Esophagus squamous epithelium (tissue), 5 donors: ENCODE measurements at regions not wholly inside any gene's neighbourhood (a gene's known extent, or its start where the extent isn't known, plus 50 kb on each side); places are given as distances from the start of the nearest gene placed in this dataset.

Source experiments
- DNase-seq: peaks from one replicate; lab custom pipeline; 2025; lab: John Stamatoyannopoulos, UW
- H3K27ac ChIP-seq, 4 donors: fragments of 200-600 bp; sonication (generic); one replicate each; pipeline ENCODE4 v1.5.1; 2016 to 2019; ENCODE audit warnings: mild to moderate bottlenecking in 1 of 4
- H3K27me3 ChIP-seq, 4 donors: fragments of 200-600 bp; sonication (generic); 1 replicate in 3 of 4; 2 replicates in 1 of 4; pipeline versions ENCODE4 v1.5.1 to v1.6.0; 2017 to 2021; ENCODE audit warnings: antibody characterized with exemption in 1 of 4
- H3K36me3 ChIP-seq, 3 donors: fragments of 200-600 bp; sonication (generic); one replicate each; pipeline ENCODE4 v1.5.1; 2016 to 2019
- H3K4me1 ChIP-seq, 3 donors: fragments of 200-600 bp; sonication (generic); one replicate each; pipeline ENCODE4 v1.5.1; 2017 to 2019
- H3K4me3 ChIP-seq, 4 donors: fragments of 200-600 bp; sonication (generic); 1 replicate in 3 of 4; 2 replicates in 1 of 4; pipeline ENCODE4 v1.5.1; 2016 to 2019; ENCODE audit warnings: mild to moderate bottlenecking in 2 of 4, moderate library complexity in 1 of 4
- H3K9me3 ChIP-seq, 3 donors: fragments of 200-600 bp; sonication (generic); one replicate each; pipeline ENCODE4 v1.5.1; 2016 to 2019
- POLR2A ChIP-seq, 4 donors: fragments of 450-650 bp; IDR thresholded peaks; one replicate each; pipeline ENCODE4 v1.6.1; 2017; ENCODE audit warnings: antibody characterized with exemption in 4 of 4, mild to moderate bottlenecking in 4 of 4, moderate library complexity in 3 of 4
- WGBS, 2 donors: methylation state at CpG; one replicate each; pipeline ENCODE4 v1.1.5; 2018; 5-methylcytosine and 5-hydroxymethylcytosine counted together
- intact Hi-C: fragments of 100-400 bp; cut with DNase I; formaldehyde crosslinking; loops from one replicate; pipeline ENCODE4 v1.15.0; 2022
- TF ChIP-seq, protein P1 (sequence below), 6 experiments: fragments of 450-650 bp in 4 of 6; fragments of 200-600 bp in 2 of 6; sonication (generic) in 2 of 6; IDR thresholded peaks; one replicate each; pipeline ENCODE4 v1.5.1; 2016 to 2019; ENCODE audit warnings: antibody characterized with exemption in 6 of 6, mild to moderate bottlenecking in 4 of 6, moderate library complexity in 4 of 6
- donor health status: DM: yes; HTN: yes; CAD: no.

DNA sequence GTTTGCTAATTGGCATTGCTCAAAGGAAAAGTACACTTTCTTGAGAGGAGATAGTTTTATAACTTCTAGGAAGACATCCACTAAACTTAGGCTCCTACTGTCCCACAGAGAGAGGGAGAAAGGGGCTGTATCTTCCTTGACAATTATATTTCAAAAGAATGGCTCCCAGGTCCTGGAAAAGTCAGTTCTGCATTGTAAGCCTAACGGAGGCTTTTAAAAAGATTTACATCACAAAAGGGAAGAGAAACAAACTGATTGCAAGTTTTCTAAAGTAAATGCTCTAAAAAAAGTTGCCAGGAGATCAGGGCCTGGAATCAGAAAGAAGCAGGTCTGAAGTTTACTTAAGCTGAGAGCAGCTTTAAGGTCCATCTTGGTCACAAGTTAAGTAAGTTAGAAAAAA is 839.5 kb downstream of the FRK start:
- no peak for DNase-seq
- Histone ChIP-seq H3K9me3 (peaks cover 0 to 5% (median 0%) of the 10 kb centered on the region in 3 donors), H3K27ac (no peak overlapping the region), H3K4me3 (no peak overlapping the region), H3K27me3 (no peaks in the 10 kb centered on the region), H3K36me3 (no peaks in the 10 kb centered on the region), H3K4me1 (no peaks in the 10 kb centered on the region)
- TF ChIP-seq, protein P1, sequence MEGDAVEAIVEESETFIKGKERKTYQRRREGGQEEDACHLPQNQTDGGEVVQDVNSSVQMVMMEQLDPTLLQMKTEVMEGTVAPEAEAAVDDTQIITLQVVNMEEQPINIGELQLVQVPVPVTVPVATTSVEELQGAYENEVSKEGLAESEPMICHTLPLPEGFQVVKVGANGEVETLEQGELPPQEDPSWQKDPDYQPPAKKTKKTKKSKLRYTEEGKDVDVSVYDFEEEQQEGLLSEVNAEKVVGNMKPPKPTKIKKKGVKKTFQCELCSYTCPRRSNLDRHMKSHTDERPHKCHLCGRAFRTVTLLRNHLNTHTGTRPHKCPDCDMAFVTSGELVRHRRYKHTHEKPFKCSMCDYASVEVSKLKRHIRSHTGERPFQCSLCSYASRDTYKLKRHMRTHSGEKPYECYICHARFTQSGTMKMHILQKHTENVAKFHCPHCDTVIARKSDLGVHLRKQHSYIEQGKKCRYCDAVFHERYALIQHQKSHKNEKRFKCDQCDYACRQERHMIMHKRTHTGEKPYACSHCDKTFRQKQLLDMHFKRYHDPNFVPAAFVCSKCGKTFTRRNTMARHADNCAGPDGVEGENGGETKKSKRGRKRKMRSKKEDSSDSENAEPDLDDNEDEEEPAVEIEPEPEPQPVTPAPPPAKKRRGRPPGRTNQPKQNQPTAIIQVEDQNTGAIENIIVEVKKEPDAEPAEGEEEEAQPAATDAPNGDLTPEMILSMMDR (IDR thresholded peaks at IDR 0.05), result no peak
- TF ChIP-seq POLR2A (IDR thresholded peaks at IDR 0.05), result no peak
- 30 to 33% methylated on average over 1 of the region's 1 CpG for WGBS, 2 donors
- intact Hi-C loops, result no loop called here

DNA sequence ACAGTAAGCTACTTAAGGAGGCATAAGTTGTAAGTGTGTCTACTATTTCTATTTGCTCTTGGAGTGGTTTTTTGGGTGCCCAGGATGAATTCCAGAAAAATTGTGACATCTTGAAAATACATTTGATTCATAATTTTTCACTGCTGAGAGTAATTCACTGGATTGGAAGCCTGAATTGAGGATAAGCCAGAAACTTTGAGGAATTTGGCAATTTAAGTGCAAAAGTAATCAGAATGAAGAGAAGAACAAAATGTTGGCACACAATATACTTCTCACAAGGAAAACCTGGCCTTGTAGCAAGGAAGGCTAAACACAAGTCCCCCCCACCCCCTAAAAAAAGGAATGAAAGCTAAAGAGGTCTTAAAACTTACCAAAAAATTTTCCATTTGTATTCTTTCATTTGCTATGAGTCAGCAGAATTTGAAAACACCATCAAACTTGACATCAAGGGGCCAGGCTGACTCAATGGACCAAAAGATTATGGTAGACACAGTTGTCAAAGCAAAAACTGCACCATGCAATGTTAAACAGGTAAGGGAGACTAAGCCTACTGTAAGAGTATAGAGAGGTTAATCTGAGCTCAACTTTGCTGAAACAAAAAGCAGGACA is 840.0 kb downstream of the FRK start:
- intact Hi-C loops, result no loop called here
- DNase-seq, result no peak
- H3K4me3 ChIP-seq, result no peak overlapping the region

DNA sequence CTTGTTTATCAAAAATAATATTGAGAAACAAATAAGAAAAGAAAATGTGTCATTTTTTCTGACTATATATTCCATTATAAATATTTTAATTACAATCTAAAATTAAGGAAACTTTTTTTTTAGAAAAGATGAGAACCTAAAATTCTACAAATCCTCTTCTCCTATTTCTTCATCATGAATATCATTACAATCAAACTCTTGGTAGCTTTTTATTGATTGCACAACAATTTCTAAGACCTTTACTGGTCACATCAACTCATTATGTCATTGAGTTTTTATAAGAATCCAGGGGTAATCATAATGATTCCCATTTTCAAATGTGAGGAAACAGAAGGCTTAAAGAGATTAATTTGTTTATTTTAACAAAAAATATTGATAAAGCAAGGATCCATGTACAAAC is 841.0 kb downstream of the FRK start:
- H3K27ac ChIP-seq, result no peak overlapping the region
- H3K4me1 ChIP-seq, result no peaks in the 10 kb centered on the region
- intact Hi-C loops, result no loop called here
- TF ChIP-seq, protein P1 (IDR thresholded peaks at IDR 0.05), result no peak
- TF ChIP-seq POLR2A (IDR thresholded peaks at IDR 0.05), result no peak
- H3K36me3 ChIP-seq, result no peaks in the 10 kb centered on the region
- H3K9me3 ChIP-seq, result peaks cover 0 to 5% (median 0%) of the 10 kb centered on the region in 3 donors
- H3K27me3 ChIP-seq, result no peaks in the 10 kb centered on the region
- no peak for DNase-seq
- H3K4me3 ChIP-seq, result no peak overlapping the region

More for the DNA sequence above, 840.0 kb downstream of the FRK start:
- Histone ChIP-seq H3K27ac (no peak overlapping the region), H3K4me1 (no peaks in the 10 kb centered on the region), H3K9me3 (peaks cover 0 to 5% (median 0%) of the 10 kb centered on the region in 3 donors), H3K36me3 (no peaks in the 10 kb centered on the region), H3K27me3 (no peaks in the 10 kb centered on the region)
- TF ChIP-seq, protein P1 (IDR thresholded peaks at IDR 0.05), result no peak
- TF ChIP-seq POLR2A (IDR thresholded peaks at IDR 0.05), result no peak

DNA sequence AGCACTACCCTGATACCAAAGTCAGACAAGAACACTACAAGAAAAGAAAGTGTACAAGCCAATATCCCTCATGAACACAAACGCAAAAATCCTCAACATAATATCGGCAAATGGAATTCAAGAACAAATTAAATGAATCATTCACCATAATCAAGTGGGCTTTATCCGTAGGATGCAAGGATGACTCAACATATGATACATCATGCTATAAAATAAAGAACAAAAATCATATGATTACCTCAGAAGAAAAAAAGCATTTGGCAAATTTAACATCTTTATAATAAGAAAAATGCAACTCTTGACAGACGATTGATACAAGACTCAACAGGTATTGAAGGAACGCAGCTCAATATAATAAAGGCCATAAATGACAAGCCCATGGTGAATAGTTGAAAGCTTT is 843.9 kb downstream of the FRK start:
- H3K27ac ChIP-seq, result no peak overlapping the region
- intact Hi-C loops, result no loop called here
- H3K9me3 ChIP-seq, result no peaks in the 10 kb centered on the region
- DNase-seq, result no peak
- no peaks in the 10 kb centered on the region for H3K27me3 ChIP-seq
- H3K36me3 ChIP-seq, result no peaks in the 10 kb centered on the region
- 55 to 69% methylated on average over 5 of the region's 5 CpGs for WGBS, 2 donors
- TF ChIP-seq, protein P1 (IDR thresholded peaks at IDR 0.05), result no peak
- TF ChIP-seq POLR2A (IDR thresholded peaks at IDR 0.05), result no peak
- no peaks in the 10 kb centered on the region for H3K4me1 ChIP-seq
- H3K4me3 ChIP-seq, result no peak overlapping the region

DNA sequence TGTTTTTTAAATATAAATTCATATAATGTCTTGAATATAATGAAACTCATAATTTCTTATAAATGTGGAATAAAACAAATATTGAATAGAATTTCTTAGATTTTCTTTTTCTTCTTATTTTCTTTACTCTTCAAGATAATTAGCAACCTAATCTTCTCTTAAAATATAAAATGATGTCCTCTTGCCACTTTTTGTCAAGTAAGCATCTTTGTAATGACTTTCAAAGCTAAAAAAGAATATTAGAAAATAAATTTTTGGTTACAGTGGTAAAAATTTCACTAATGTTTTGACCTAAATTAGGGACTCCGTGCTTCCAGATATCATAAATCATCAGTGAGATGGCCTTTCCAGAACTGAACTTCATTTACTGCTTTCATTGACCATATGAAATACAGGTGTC is 846.4 kb downstream of the FRK start:
- Histone ChIP-seq H3K9me3 (no peaks in the 10 kb centered on the region), H3K4me1 (no peaks in the 10 kb centered on the region), H3K27ac (no peak overlapping the region), H3K27me3 (no peaks in the 10 kb centered on the region), H3K4me3 (no peak overlapping the region), H3K36me3 (no peaks in the 10 kb centered on the region)
- 30 to 43% methylated on average over 1 of the region's 1 CpG for WGBS, 2 donors
- TF ChIP-seq POLR2A (IDR thresholded peaks at IDR 0.05), result no peak
- TF ChIP-seq, protein P1 (IDR thresholded peaks at IDR 0.05), result no peak
- intact Hi-C loops, result no loop called here
- DNase-seq, result no peak
